IMR-90 (cell line): ENCODE measurements at regions not wholly inside any gene's neighbourhood (a gene's known extent, or its start where the extent isn't known, plus 50 kb on each side); places are given as distances from the start of the nearest gene placed in this dataset.

Source experiments
- ATAC-seq: fragments of 200-7000 bp; cut with Tn5 transposase; 2 replicates; pipeline ENCODE4 v1.9.1; 2020; ENCODE audit warnings: low read depth, mild to moderate bottlenecking, moderate library complexity
- BruUV-seq: library from RNA; stranded (reverse); fragments of 400-500 nt; replicated peaks from 2 replicates; lab custom pipeline; 2021; lab: Mats Ljungman, UMichigan
- CTCF ChIA-PET: fragments of 300-600 bp; formaldehyde crosslinking; extraction: SDS; loops from one replicate; lab custom pipeline; 2021; ENCODE audit warnings: antibody characterized with exemption; lab: Yijun Ruan, JAX
- POLR2A ChIA-PET: fragments of 300-600 bp; sonication (Branson Sonifier 250); formaldehyde crosslinking; loops from one replicate; lab custom pipeline; 2022; ENCODE audit warnings: antibody characterized with exemption; ENCODE audit not compliant: unreplicated experiment; lab: Charles Lee
- DNase-seq: peaks from one replicate; pipeline ENCODE4 v3.0.0; 2013
- H2AFZ ChIP-seq: replicated peaks from 2 replicates; pipeline ENCODE3; 2013; ENCODE audit warnings: low read length, mild to moderate bottlenecking; ENCODE audit not compliant: poor library complexity
- H2AK5ac ChIP-seq: 2 replicates; pipeline ENCODE4 v1.6.1; 2013; ENCODE audit warnings: low read depth, low read length, inconsistent platforms
- H2AK9ac ChIP-seq: replicated peaks from 2 replicates; pipeline ENCODE3; 2013; ENCODE audit warnings: mild to moderate bottlenecking, low read depth, low read length, moderate library complexity; ENCODE audit not compliant: poor library complexity
- H2BK120ac ChIP-seq: 2 replicates; pipeline ENCODE4 v1.6.1; 2013; ENCODE audit warnings: low read depth, low read length, inconsistent platforms
- H2BK15ac ChIP-seq: 3 replicates; pipeline ENCODE4 v1.6.1; 2013; ENCODE audit warnings: low read depth, low read length, inconsistent platforms
- H2BK20ac ChIP-seq: 2 replicates; pipeline ENCODE4 v1.6.1; 2013; ENCODE audit warnings: low read depth, mild to moderate bottlenecking, inconsistent platforms, low read length, moderate library complexity
- H2BK5ac ChIP-seq: 2 replicates; pipeline ENCODE4 v1.6.1; 2013; ENCODE audit warnings: mild to moderate bottlenecking, low read depth, low read length, inconsistent platforms; ENCODE audit not compliant: poor library complexity, severe bottlenecking
- H3K14ac ChIP-seq: replicated peaks from 2 replicates; pipeline ENCODE4 v1.6.1; 2013; ENCODE audit warnings: low read depth, low read length, inconsistent platforms
- H3K18ac ChIP-seq: 2 replicates; pipeline ENCODE4 v1.6.1; 2013; ENCODE audit warnings: low read depth, low read length, control low read depth
- H3K23ac ChIP-seq: 2 replicates; pipeline ENCODE4 v1.6.1; 2013; ENCODE audit warnings: low read depth, low read length, inconsistent platforms
- H3K27ac ChIP-seq: 2 replicates; pipeline ENCODE4 v1.5.1; 2013; ENCODE audit warnings: mild to moderate bottlenecking, control low read depth, low read length; ENCODE audit not compliant: insufficient read depth
- H3K27me3 ChIP-seq: 2 replicates; pipeline ENCODE4 v1.6.1; 2013; ENCODE audit warnings: low read length; ENCODE audit not compliant: control insufficient read depth, insufficient read depth
- H3K36me3 ChIP-seq: 2 replicates; pipeline ENCODE4 v1.6.1; 2013; ENCODE audit warnings: low read length, mixed read lengths; ENCODE audit not compliant: control insufficient read depth, insufficient read depth
- H3K4ac ChIP-seq: 2 replicates; pipeline ENCODE4 v1.6.1; 2013; ENCODE audit warnings: low read depth, low read length, inconsistent platforms
- H3K4me1 ChIP-seq: 2 replicates; pipeline ENCODE4 v1.6.1; 2013; ENCODE audit warnings: low read length, mixed read lengths; ENCODE audit not compliant: control insufficient read depth, insufficient read depth
- H3K4me2 ChIP-seq: 2 replicates; pipeline ENCODE4 v1.6.1; 2013; ENCODE audit warnings: low read depth, mild to moderate bottlenecking, control low read depth, low read length, moderate library complexity
- H3K4me3 ChIP-seq: 2 replicates; pipeline ENCODE4 v1.5.1; 2013; ENCODE audit warnings: low read depth, mild to moderate bottlenecking, control low read depth, low read length, moderate library complexity; ENCODE audit not compliant: insufficient read depth
- H3K56ac ChIP-seq: 2 replicates; pipeline ENCODE4 v1.6.1; 2013; ENCODE audit warnings: low read length, inconsistent platforms; ENCODE audit not compliant: insufficient read depth; ENCODE audit errors: extremely low read depth
- H3K79me1 ChIP-seq, 2 experiments: 2 replicates each; pipeline ENCODE4 v1.6.1; 2013; ENCODE audit warnings: low read length in 2 of 2, inconsistent platforms in 1 of 2, low read depth in 1 of 2
- H3K9ac ChIP-seq: 2 replicates; pipeline ENCODE4 v1.6.1; 2013; ENCODE audit warnings: low read depth, low read length, control low read depth
- H3K9me1 ChIP-seq: 2 replicates; pipeline ENCODE4 v1.6.1; 2013; ENCODE audit warnings: low read length, inconsistent platforms; ENCODE audit not compliant: insufficient read depth
- H3K9me3 ChIP-seq: 2 replicates; pipeline ENCODE4 v1.6.1; 2013; ENCODE audit warnings: low read length; ENCODE audit not compliant: control insufficient read depth, insufficient read depth
- H4K20me1 ChIP-seq: 2 replicates; pipeline ENCODE4 v1.6.1; 2013; ENCODE audit warnings: low read length, inconsistent platforms; ENCODE audit not compliant: insufficient read depth
- H4K5ac ChIP-seq: 2 replicates; pipeline ENCODE4 v1.6.1; 2013; ENCODE audit warnings: mild to moderate bottlenecking, low read depth, low read length, control low read depth
- H4K8ac ChIP-seq, 2 experiments: 2 replicates each; pipeline ENCODE4 v1.6.1; 2013; ENCODE audit warnings: low read depth in 2 of 2, low read length in 2 of 2, control low read depth in 1 of 2, inconsistent platforms in 1 of 2
- H4K91ac ChIP-seq: 2 replicates; pipeline ENCODE4 v1.6.1; 2013; ENCODE audit warnings: low read depth, low read length, inconsistent platforms; ENCODE audit not compliant: insufficient read depth
- BHLHE40 ChIP-seq: fragments of 150-350 bp; IDR thresholded peaks from 2 replicates; pipeline ENCODE4 v1.6.1; 2016; ENCODE audit warnings: mild to moderate bottlenecking, low read depth, low read length
- CHD1 ChIP-seq: IDR thresholded peaks from 2 replicates; pipeline ENCODE4 v1.6.1; 2012; ENCODE audit warnings: low read depth, low read length, improper control_type of control experiment
- ELK1 ChIP-seq: fragments of 150-350 bp; IDR thresholded peaks from 2 replicates; pipeline ENCODE4 v1.6.1; 2016; ENCODE audit warnings: low read depth, mild to moderate bottlenecking, low read length, moderate library complexity, borderline replicate concordance
- FOS ChIP-seq: fragments of 150-350 bp; IDR thresholded peaks from 2 replicates; pipeline ENCODE4 v1.6.1; 2016; ENCODE audit warnings: low read depth, low read length
- MAFK ChIP-seq: IDR thresholded peaks from 2 replicates; pipeline ENCODE4 v1.6.1; 2012; ENCODE audit warnings: low read depth, low read length, improper control_type of control experiment
- NFE2L2 ChIP-seq: fragments of 150-350 bp; IDR thresholded peaks from 2 replicates; pipeline ENCODE4 v1.6.1; 2016; ENCODE audit warnings: low read depth, mild to moderate bottlenecking, low read length
- RAD21 ChIP-seq: IDR thresholded peaks from 2 replicates; pipeline ENCODE4 v1.6.1; 2012; ENCODE audit warnings: low read length, improper control_type of control experiment
- RCOR1 ChIP-seq: IDR thresholded peaks from 2 replicates; pipeline ENCODE4 v1.6.1; 2012; ENCODE audit warnings: mild to moderate bottlenecking, low read length, improper control_type of control experiment; ENCODE audit not compliant: insufficient replicate concordance
- RFX5 ChIP-seq: IDR thresholded peaks from 2 replicates; pipeline ENCODE4 v1.8.0; 2012; ENCODE audit warnings: low read depth, mild to moderate bottlenecking, low read length, moderate library complexity
- SMC3 ChIP-seq: fragments of 150-350 bp; IDR thresholded peaks from 2 replicates; pipeline ENCODE4 v1.6.1; 2016; ENCODE audit warnings: low read depth, mild to moderate bottlenecking, antibody characterized with exemption, low read length, moderate library complexity
- dilution Hi-C: fragments of 300-500 bp; cut with HindIII; formaldehyde crosslinking; loops from one replicate; pipeline ENCODE4 v1.14.3; 2018; ENCODE audit warnings: low sequenced_read_pairs; ENCODE audit not compliant: unreplicated experiment
- in situ Hi-C: fragments of 300-500 bp; cut with MboI; formaldehyde crosslinking; loops from 3 replicates; pipeline ENCODE4 v1.14.3; 2019; ENCODE audit warnings: low sequenced_read_pairs, inconsistent platforms, mixed read lengths
- intact Hi-C: fragments of 100-400 bp; cut with micrococcal nuclease; formaldehyde crosslinking; loops from 2 replicates; pipeline ENCODE4 v1.10.0; 2022

GRCh38 chr4:35943606-35944005 is 300.7 kb downstream of the ARAP2 start:
- Histone ChIP-seq H2AK5ac (no peak overlapping the region), H3K23ac (no peak overlapping the region), H3K4me3 (no peak overlapping the region), H3K27me3 (no peaks in the 10 kb centered on the region), H3K27ac (no peak overlapping the region), H2AK9ac (no peak overlapping the region), H3K4ac (no peak overlapping the region), H3K9ac (no peak overlapping the region), H3K56ac (no peak overlapping the region), H3K14ac (no peak overlapping the region), H4K91ac (no peak overlapping the region), H2BK120ac (no peak overlapping the region), H3K9me3 (peaks cover 2% of the 10 kb centered on the region; the same call in 1 of the 2 replicates), H2AFZ (no peak overlapping the region), H2BK20ac (no peak overlapping the region), H4K5ac (no peak overlapping the region), H4K8ac (no peak overlapping the region), H2BK5ac (no peak overlapping the region), H3K4me1 (no peaks in the 10 kb centered on the region), H2BK15ac (no peak overlapping the region), H3K18ac (no peak overlapping the region), H3K79me1 (no peaks in the 10 kb centered on the region), H3K36me3 (no peaks in the 10 kb centered on the region), H4K20me1 (no peaks in the 10 kb centered on the region), H3K9me1 (no peaks in the 10 kb centered on the region), H3K4me2 (no peak overlapping the region)
- TF ChIP-seq RAD21 (no peak), FOS (no peak), MAFK (no peak), RFX5 (no peak), ELK1 (no peak), BHLHE40 (no peak), CHD1 (no peak), NFE2L2 (no peak), RCOR1 (no peak), SMC3 (no peak)
- ChIA-PET POLR2A (no interaction called here), CTCF (no interaction called here)
- DNase-seq = no peak
- intact Hi-C loops (no loop called here), in situ Hi-C loops (no loop called here), dilution Hi-C loops (no loop called here)
- no TSS peak for BruUV-seq
- ATAC-seq = no peak
